HG03060 (cell line): ENCODE measurements at regions not wholly inside any gene's neighbourhood (a gene's known extent, or its start where the extent isn't known, plus 50 kb on each side); places are given as distances from the start of the nearest gene placed in this dataset.

ENCODE experiments used
- ATAC-seq: cut with Tn5 transposase; IDR thresholded peaks from one replicate; pipeline ENCODE4 v1.9.1; 2021; ENCODE audit warnings: low read depth, moderate number of reproducible peaks; ENCODE audit not compliant: unreplicated experiment

DNA sequence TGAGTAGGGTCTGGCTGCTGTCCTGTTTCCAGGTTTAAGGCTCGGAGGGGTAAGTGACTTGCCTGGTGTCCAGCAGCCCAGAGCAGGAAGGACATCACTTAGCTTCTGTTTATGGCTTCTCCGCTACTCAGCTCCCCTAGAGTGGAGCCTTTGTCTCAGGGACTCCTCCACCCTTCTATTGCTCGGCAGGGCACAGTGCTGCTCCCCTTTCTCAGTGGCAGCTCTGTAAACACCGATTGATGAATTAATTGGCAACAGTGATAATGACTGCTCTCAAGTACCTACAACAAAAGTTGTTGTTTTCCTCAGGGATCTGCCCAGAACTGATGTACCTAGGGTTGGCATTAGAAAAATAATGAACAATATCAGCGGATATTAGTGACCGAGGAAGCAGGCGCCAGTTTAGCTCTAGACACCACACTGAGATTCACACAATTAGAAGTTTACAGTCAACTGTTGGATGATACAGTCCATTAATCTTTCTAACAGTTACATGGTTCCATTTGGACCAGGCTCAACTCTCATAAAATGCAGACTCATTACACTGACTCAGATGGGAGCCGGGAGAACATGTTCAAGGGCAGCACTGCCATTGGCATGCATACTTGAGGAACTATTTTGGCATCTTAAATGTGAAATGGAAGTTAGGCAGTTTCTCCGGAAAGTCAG lies 265.7 kb downstream of the MTX2 start:
- ATAC-seq: no peak

DNA sequence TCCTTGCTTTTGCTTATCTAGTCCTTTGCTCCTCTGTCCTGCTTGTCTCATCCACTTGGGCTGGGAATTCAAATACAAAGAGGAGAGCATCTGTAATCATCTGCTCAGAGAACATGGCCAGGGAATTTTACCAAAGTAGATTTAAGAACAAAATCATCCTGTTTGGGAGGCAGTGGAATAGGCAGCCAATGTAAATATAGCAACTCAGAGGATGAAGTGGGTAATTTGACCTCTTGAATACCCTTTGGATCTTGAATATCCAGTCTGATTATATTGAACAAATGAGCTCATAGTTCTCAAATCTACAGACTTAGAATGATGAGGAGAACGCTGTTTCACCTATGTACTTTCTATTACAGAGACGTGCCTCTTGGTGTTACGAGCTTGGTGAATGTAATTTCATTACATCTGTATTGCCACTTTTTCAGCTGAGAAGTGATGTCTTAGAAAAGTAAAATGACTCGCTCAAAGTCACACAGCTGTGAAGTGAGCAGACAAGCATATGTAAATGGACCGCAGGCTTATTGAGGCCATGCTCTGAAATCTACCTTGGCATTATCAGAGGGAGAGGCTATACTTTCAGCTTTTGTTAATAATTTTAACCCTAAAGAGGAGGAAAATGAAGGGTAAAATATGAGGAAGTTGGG lies 266.3 kb downstream of the MTX2 start:
- ATAC-seq: no peak

DNA sequence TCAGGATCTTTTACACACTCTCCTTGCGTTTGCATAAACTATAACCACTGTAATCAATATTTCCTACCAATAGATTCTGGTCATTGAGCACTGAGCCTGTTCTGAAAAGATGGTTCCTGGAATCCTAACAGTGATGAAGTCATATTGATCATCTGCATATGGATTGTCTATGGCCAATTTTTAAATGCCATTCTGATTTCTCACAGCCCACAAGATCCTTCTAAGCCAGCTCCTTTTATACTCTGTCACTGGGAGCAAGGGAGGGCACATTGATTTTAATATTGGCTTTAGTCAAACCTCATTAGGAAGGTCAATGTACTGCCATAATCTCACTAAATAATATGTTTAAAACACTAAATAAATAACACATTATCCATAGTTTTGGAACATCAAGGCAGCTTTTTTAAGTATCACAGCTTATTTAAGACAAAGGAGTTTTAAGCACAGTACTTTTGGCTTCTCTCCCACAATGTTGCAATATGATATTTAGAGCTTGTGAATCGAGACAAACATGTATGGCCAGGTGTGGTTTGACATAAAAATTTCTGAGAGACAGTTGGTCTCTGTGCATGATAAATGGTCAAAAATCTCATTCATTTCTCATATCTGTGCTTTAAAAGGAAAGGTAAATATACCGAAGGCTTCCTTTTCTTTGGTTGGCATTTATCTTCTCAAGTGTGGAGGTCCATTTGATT lies 267.3 kb downstream of the MTX2 start:
- no peak for ATAC-seq

DNA sequence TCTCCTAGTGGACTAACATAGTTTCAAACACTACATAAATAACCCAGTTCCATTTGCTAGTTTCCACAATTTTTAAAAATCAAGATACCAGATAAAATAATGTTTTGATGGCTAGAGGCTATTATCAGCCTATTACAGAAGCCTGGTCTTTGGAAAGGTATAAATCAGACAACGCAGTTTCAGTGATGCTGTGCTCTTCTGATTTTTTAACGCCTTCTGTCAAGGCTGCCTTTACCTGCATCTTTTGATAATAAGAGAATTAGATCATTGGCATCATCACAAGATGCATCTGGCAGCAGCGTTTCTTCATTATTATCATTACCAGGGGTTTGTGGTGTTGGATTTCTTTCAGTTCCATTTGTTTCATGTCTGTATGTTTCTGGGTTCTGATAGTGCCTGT lies 268.7 kb downstream of the MTX2 start:
- ATAC-seq: no peak

DNA sequence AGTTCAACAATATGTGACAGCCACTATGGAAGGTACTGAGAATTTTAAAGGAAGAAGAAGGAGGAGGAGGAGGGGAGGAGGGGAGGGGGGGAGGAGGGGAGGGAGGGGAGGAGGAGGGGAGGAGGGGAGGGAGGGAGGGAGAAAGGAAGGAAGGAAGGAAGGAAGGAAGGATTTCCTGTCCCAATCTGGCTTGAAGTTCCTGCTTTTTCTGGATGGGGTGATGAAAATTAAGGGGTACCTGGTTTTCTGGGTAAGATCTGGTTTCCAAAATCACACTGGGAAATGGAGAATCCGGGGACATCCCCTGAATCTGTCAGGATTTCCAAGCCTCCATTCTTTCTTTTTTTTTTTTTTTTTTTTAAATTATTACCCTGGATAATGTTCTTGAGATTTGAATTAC lies 271.8 kb downstream of the MTX2 start:
- no peak for ATAC-seq

DNA sequence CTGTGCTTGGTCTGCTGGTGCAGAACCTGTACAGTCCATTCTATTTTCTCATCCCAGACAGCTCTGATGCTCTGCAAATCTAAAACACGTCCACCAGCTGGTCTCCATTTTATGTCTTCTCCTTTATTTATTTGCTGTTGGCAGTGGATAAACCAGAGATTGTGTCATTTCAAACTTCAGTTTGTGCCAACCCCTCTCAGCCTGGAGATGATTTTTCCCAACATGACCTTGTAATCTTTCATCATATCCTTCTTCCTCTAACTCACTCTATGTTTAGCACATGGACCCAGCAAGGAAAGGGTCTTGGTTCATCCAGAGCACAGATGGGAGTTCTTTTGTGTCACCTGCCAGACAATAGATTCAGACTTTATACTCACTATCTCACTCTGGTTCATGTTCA lies 273.2 kb downstream of the MTX2 start:
- no peak for ATAC-seq

DNA sequence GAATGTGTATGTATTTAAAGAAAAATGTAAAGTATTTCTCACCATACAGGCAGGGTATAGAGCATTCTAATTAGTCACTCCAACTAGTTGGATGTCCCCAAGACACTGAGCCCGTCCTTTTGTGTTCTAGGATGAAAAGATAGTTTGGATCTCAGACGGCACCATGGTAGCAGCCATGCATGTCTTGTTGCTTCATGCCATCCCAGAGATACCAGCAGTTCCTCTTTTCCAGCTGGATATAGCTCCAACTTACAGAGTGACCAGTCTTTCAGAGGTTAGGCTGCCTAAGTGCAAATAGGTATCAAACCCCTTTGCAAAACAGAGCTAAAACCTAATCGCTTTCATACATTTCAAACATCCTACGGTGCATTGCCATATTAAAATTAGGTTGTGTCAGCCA lies 275.3 kb downstream of the MTX2 start:
- no peak for ATAC-seq

DNA sequence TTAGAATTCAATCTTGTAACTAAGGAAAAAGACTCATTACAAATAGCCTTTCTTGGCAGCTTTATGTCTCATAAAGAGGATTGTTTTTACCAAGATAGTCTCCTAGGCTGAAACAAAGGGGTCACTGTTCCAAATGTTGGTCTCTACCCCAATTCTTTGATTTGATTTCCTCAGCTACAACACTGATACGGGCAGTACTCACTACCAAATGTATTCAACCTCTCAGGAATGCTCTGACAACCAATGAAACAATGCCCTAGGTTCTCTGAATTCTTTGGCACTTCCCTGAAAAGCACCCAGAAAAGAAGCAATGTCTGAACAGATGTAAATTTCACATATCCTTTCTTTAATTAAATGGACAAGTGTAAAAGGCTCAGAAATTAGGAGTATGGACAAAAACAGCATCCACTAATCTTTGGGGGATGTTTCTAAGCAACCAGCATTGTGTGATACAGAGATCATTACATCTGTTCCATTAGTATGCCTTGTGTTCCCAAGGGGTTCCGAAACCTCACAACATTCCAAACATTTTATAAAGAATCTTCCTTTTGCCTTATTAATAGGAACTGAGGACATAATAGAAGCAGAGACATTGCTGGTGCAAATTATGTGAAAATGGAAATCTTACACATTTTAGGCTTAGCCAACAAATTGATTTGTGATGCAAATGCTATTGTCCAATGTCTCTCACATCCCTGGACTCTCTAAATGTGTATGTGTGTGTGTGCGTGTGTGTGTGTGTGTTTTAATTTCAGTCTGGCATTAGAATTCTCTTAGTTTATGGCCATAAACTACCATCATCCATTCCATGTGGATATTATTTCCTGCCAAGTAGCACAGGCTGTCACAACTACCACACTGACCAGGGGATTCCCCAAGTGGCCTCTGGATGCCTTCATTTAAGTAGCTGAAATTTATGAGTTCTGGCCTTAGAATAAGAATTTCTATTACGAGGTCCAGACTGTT lies 276.0 kb downstream of the MTX2 start:
- no peak for ATAC-seq

DNA sequence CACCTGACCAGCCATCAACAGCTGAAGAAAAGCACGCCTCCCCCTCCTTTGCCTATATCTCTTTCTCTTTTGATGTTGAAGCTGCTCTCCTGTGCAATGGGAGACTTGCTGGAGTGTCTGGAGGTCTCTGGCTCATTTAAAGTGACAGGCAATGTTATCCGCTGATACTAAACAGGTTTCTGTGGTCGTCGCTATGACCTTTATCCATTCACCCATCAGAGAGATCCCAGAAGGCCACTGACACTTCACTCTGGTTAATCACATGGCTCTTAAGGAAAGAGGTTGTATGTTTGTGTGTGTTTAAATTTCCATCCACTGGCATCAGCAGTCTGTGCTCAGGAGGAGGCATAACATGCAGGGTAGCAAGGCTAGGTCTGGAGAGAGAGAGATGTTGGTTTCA lies 277.3 kb downstream of the MTX2 start:
- ATAC-seq: no peak

DNA sequence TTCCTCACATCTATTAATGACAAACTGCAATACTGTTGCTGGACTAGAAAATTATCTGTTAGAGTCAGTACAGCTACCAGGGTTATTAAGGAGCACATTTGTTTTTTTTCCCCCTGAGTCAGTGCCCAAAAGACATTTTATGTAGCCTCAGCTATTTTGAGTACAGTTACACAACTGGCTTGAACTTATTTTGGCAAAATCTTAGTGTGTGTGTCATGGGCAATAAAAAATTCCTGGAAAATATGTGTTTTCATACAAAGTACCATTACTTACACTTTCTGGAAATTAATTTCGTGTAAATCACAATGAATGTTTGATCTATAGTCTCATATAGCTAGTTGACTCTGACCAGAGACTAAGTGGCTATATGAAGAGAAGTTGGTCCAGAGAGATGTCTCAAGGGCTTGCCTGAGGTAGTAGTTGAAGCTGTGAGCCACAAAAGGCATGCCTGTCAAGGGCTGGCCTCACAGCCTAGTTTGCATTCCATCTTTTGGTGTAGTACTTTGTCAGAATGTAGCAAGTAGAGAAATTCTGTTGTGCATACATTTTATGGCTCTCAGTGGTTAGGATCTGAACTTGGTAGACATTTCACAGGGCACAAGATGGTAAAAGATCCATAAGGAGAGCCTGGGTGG lies 283.4 kb downstream of the MTX2 start:
- no peak for ATAC-seq

DNA sequence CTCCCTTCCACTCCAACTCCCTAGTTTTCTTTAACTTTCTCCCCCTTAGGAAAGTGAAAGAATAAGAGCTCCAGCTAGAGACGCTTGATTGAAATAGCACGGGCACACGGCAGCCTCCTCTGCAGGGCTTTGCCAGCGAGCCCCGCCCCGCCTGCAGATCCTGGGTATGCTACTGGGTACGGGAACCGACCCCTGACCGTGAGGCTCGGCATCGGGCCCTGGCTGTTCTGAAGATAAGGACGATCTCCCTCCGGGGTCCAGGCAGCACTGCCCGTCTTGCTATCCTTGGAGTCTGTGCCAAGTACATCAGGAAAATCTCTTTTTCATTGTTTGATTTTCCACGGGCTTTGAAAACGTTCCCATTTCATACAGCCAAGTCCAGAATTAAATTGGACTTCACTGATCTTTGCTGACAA lies 284.5 kb downstream of the MTX2 start:
- no peak for ATAC-seq

DNA sequence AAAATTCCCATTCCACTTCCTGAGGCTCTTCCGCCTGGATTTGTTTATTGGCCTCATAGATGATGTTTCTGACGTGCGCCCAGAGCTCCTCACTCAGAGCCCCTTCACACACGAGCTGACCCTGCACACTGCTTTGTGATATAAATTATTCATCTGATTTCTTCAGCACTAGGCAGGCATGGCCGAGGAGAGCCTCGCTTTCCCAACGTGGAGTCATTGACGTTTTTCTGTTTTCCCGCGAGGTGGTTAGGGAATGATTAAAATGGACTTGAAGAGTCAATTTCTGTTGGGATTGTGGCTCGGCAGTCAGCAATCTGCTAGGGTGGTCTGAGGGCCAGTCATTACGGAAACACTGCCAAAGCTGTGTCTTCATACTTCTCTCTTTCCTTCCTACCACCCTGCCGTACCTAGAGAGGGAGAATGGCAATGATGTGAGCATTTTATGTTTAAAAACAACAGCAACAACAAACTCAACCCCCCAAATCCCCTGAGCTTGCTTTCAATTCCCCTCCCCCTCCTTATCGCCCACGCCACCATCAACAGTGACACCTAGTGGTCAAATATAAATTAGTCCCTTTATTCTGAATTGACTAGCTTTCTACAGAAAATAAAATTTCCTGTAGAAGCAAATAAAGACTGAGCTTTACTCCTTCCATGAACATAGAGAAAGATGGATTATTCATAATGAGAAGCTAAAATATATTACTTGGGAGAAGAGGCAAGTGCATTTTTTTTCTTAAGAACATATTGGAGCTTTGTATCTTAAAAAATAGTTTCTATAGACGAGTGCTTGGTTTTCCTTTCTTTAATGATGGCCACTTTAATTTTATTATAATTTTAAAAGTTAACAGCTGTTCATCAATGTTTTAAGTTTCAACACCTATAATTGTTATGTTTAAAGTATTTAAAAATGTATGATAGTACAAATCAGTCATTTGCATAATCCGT lies 285.1 kb downstream of the MTX2 start:
- no peak for ATAC-seq

DNA sequence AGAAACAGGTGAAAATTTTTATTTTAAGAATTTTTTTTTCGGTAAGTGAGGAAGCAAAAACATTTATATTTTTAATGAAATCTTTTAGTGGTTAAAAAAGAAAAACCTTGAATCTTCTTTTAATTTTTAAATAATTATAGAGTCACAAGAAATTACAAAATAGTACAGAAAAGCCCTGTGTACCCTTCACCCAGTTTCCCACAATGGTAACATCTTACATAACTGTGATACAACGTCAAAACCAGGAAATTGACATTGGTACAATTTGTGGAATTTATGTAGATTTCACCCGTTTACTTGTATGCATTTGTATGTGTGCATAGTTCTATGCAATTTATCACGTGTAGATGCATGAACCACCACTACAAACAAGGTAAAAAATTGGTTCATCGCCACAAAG lies 285.9 kb downstream of the MTX2 start:
- no peak for ATAC-seq

DNA sequence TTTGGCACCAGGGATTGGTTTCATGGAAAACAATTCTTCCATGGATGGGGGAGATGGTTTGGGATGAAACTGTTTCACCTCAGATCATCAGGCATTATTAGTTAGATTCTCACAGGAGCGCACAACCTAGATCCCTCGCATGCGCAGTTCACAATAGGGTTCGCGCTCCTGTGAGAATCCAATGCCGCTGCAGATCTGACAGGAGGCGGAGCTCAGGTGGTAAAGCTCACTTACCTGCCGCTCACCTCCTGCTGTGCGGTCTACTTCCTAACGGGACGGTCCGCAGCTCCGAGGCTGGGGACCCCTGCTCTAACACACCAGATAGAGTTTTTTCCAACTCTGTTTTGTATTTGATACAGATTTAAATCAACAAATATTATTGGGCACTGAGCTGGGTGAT lies 286.5 kb downstream of the MTX2 start:
- no peak for ATAC-seq

DNA sequence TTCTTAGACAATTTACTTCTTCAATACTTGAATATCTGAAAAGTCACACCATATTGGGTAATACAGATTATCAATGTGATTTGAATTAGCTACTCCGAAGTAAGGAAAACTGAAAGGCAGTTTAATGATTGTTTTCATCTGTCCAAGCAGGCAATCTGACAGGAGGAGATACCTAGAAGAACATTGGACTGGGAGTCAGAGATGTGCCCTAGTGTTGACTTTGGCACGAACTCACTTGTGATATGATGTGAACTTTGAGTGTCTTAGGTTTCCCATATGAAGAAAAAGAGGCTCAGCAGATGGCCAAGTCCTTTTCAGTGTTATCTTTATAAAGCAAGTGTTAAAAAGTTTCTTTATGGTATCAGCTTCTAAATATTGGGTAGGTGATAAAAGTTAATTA lies 287.1 kb downstream of the MTX2 start:
- ATAC-seq: no peak

DNA sequence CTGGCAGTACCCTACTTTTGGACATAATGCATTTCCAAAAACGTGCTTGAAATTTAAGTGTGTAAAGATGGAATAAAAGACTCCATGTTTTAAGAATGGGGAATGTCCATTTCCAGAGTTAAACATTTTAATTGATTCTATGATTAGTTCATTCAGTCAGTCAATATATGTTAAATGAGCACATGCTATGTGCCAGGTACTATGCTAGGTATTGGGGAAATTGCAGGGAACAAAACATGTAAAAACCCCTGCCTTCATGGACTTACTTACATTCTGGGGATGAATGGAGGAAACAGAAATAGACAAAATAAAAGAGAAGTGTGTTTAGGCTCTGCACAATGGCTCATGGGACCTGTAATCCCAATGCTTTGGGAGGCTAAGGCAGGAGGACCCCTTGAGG lies 288.6 kb downstream of the MTX2 start:
- ATAC-seq: no peak

DNA sequence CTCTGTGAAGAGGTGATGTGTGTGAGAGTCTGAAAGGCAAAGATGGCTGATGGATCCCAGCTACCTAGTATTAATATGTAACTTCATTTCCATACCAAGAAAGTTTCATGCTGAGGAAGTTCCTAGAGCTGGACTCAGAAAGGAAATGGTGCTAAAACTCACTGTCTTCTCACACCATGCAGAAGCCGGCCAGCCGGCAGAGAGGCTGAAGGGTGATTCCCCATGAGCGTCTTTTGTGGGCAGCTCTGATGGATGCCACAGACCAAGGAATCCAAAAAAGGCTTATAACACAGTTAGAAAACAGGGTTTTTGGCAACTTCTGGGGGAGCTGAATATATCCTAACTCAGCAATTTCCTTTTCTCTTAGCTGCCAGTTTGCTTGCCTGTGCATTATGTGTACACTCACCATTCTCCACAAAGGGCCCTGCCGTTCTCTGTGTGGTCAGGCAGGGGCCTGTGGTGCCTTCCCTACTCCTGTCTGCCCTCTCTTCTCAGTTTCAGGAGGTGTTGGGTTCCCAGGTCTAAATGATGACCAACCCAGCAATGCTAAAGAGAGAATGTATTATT lies 289.4 kb downstream of the MTX2 start:
- no peak for ATAC-seq

DNA sequence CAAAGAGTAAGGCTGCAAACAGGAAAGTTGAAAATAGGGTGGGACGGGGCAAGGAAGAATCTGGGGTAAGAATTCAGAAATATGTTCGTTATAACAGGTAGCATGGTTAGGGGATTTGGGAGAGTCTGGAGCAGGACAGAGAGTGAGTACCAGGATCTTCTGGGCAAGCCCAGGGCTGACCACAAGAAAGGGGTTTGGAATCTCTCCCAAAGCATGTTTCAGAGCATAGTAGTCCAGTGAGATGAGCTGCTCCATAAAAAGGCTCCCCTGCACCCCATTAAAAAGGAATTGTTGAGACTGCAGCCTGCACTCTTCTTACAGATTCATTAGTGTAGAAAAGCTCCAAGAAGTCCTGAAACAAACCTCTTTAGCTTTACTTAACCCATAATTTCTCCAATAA lies 291.1 kb downstream of the MTX2 start:
- ATAC-seq: no peak

DNA sequence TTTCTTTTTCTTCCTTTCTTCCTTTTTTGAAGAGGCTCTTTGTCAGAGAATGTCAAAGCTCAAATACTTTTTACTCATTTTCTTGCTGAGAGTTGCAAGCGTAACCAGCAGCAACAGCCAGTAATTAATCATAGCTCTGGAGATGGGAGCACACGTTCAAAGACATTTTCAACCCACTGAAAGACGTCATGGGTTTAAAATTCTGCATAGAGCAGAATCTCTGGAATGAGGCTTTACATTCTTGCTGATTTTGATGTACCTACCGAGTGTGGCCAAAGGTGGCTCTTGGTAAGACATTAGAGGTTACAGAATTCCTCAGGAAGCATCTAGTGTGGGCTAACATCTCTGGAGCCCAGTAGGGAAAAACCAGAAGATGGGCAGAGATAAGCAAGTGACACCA lies 292.5 kb downstream of the MTX2 start:
- ATAC-seq: no peak
